ENCODE measurements at regions not wholly inside any gene's neighbourhood (a gene's known extent, or its start where the extent isn't known, plus 50 kb on each side); places are given as distances from the start of the nearest gene placed in this dataset.

- no peak for TF ChIP-seq SUZ12 (IDR thresholded peaks at IDR 0.05; ENCODE audit: extremely low read depth, insufficient read depth, insufficient read length)
- no peak for TF ChIP-seq YY1 (IDR thresholded peaks at IDR 0.05; ENCODE audit: insufficient read depth, insufficient read length)
- no peak for TF ChIP-seq ZNF274 (IDR thresholded peaks at IDR 0.05; ENCODE audit: low read depth, low read length)
Measured at GRCh38 chr2:187646556-187646955, 92.3 kb upstream of the TFPI start.
